ENCODE measurements at regions not wholly inside any gene's neighbourhood (a gene's known extent, or its start where the extent isn't known, plus 50 kb on each side); places are given as distances from the start of the nearest gene placed in this dataset.

- Histone ChIP-seq H2AFZ (ENCODE audit: low read depth, low read length) (no peak overlapping the region), H3K9me3 (ENCODE audit: insufficient read depth, low read length, severe bottlenecking) (no peaks in the 10 kb centered on the region)
Measured at GRCh38 chr2:23023722-23024121, 361.3 kb upstream of the KLHL29 start.

GRCh38 chr2:23026671-23027070, 358.3 kb upstream of the KLHL29 start:
- Histone ChIP-seq H3K9me3 (ENCODE audit: insufficient read depth, low read length, severe bottlenecking) (no peaks in the 10 kb centered on the region), H3K9ac (ENCODE audit: low read depth, low read length) (no peak overlapping the region), H3K4me2 (ENCODE audit: insufficient read depth, low read length) (no peak overlapping the region), H4K20me1 (ENCODE audit: insufficient read depth, low read length) (no peaks in the 10 kb centered on the region), H3K4me1 (ENCODE audit: insufficient read depth, low read length) (no peaks in the 10 kb centered on the region), H3K27me3 (ENCODE audit: insufficient read depth, low read length, poor library complexity) (no peaks in the 10 kb centered on the region), H3K27ac (ENCODE audit: low read length) (no peak overlapping the region), H3K79me2 (ENCODE audit: insufficient read depth, low read length) (no peaks in the 10 kb centered on the region), H3K4me3 (ENCODE audit: low read depth in 1 of 2, low read length in 2 of 2) (no peak overlapping the region), H3K36me3 (ENCODE audit: insufficient read depth, low read length) (no peaks in the 10 kb centered on the region), H2AFZ (ENCODE audit: low read depth, low read length) (no peak overlapping the region)
- DNase-seq (no peak), ATAC-seq (ENCODE audit: insufficient read depth, low read depth) (no peak)
- TF ChIP-seq EZH2 (IDR thresholded peaks at IDR 0.05; ENCODE audit: borderline replicate concordance, low read depth, low read length, severe bottlenecking) (no peak), CTCF (IDR thresholded peaks at IDR 0.05; ENCODE audit: borderline replicate concordance, extremely low read depth, low read length, poor library complexity, severe bottlenecking) (no peak)

More at GRCh38 chr2:23023722-23024121, 361.3 kb upstream of the KLHL29 start:
- DNase-seq, result no peak
- no peak overlapping the region for H3K9ac ChIP-seq (ENCODE audit: low read depth, low read length)
- no peaks in the 10 kb centered on the region for H3K36me3 ChIP-seq (ENCODE audit: insufficient read depth, low read length)
- ATAC-seq (ENCODE audit: insufficient read depth, low read depth), result no peak
- no peak overlapping the region for H3K27ac ChIP-seq (ENCODE audit: low read length)
- no peak overlapping the region for H3K4me3 ChIP-seq (ENCODE audit: low read depth in 1 of 2, low read length in 2 of 2)
- no peaks in the 10 kb centered on the region for H3K79me2 ChIP-seq (ENCODE audit: insufficient read depth, low read length)
- H4K20me1 ChIP-seq (ENCODE audit: insufficient read depth, low read length), result no peaks in the 10 kb centered on the region
- H3K4me2 ChIP-seq (ENCODE audit: insufficient read depth, low read length), result no peak overlapping the region
- TF ChIP-seq EZH2 (IDR thresholded peaks at IDR 0.05; ENCODE audit: borderline replicate concordance, low read depth, low read length, severe bottlenecking) (no peak), CTCF (IDR thresholded peaks at IDR 0.05; ENCODE audit: borderline replicate concordance, extremely low read depth, low read length, poor library complexity, severe bottlenecking) (no peak)
- no peaks in the 10 kb centered on the region for H3K27me3 ChIP-seq (ENCODE audit: insufficient read depth, low read length, poor library complexity)
- H3K4me1 ChIP-seq (ENCODE audit: insufficient read depth, low read length), result no peaks in the 10 kb centered on the region

- Histone ChIP-seq H3K9ac (ENCODE audit: low read depth, low read length) (no peak overlapping the region), H3K4me3 (ENCODE audit: low read depth in 1 of 2, low read length in 2 of 2) (no peak overlapping the region), H3K36me3 (ENCODE audit: insufficient read depth, low read length) (no peaks in the 10 kb centered on the region), H3K9me3 (ENCODE audit: insufficient read depth, low read length, severe bottlenecking) (no peaks in the 10 kb centered on the region), H3K79me2 (ENCODE audit: insufficient read depth, low read length) (no peaks in the 10 kb centered on the region), H3K4me2 (ENCODE audit: insufficient read depth, low read length) (no peak overlapping the region), H3K27ac (ENCODE audit: low read length) (no peak overlapping the region), H3K4me1 (ENCODE audit: insufficient read depth, low read length) (no peaks in the 10 kb centered on the region), H3K27me3 (ENCODE audit: insufficient read depth, low read length, poor library complexity) (no peaks in the 10 kb centered on the region), H4K20me1 (ENCODE audit: insufficient read depth, low read length) (no peaks in the 10 kb centered on the region), H2AFZ (ENCODE audit: low read depth, low read length) (no peak overlapping the region)
- TF ChIP-seq CTCF (IDR thresholded peaks at IDR 0.05; ENCODE audit: borderline replicate concordance, extremely low read depth, low read length, poor library complexity, severe bottlenecking) (no peak), EZH2 (IDR thresholded peaks at IDR 0.05; ENCODE audit: borderline replicate concordance, low read depth, low read length, severe bottlenecking) (no peak)
- DNase-seq, result no peak
- no peak for ATAC-seq (ENCODE audit: insufficient read depth, low read depth)
Measured at GRCh38 chr2:23027396-23027795, 357.6 kb upstream of the KLHL29 start.

- H3K36me3 ChIP-seq (ENCODE audit: insufficient read depth, low read length), result no peaks in the 10 kb centered on the region
- H3K4me1 ChIP-seq (ENCODE audit: insufficient read depth, low read length), result no peaks in the 10 kb centered on the region
- no peak overlapping the region for H2AFZ ChIP-seq (ENCODE audit: low read depth, low read length)
- no peak for TF ChIP-seq CTCF (IDR thresholded peaks at IDR 0.05; ENCODE audit: borderline replicate concordance, extremely low read depth, low read length, poor library complexity, severe bottlenecking)
- no peak for TF ChIP-seq EZH2 (IDR thresholded peaks at IDR 0.05; ENCODE audit: borderline replicate concordance, low read depth, low read length, severe bottlenecking)
- no peaks in the 10 kb centered on the region for H4K20me1 ChIP-seq (ENCODE audit: insufficient read depth, low read length)
- no peak overlapping the region for H3K27ac ChIP-seq (ENCODE audit: low read length)
- no peaks in the 10 kb centered on the region for H3K79me2 ChIP-seq (ENCODE audit: insufficient read depth, low read length)
- DNase-seq (no peak), ATAC-seq (ENCODE audit: insufficient read depth, low read depth) (no peak)
- H3K9ac ChIP-seq (ENCODE audit: low read depth, low read length), result no peak overlapping the region
- no peak overlapping the region for H3K4me2 ChIP-seq (ENCODE audit: insufficient read depth, low read length)
- H3K27me3 ChIP-seq (ENCODE audit: insufficient read depth, low read length, poor library complexity), result no peaks in the 10 kb centered on the region
- no peak overlapping the region for H3K4me3 ChIP-seq (ENCODE audit: low read depth in 1 of 2, low read length in 2 of 2)
- no peaks in the 10 kb centered on the region for H3K9me3 ChIP-seq (ENCODE audit: insufficient read depth, low read length, severe bottlenecking)
Measured at GRCh38 chr2:23028106-23028505, 356.9 kb upstream of the KLHL29 start.

All from DND-41 (cell line).